ENCODE measurements at regions not wholly inside any gene's neighbourhood (a gene's known extent, or its start where the extent isn't known, plus 50 kb on each side); places are given as distances from the start of the nearest gene placed in this dataset.

DNA sequence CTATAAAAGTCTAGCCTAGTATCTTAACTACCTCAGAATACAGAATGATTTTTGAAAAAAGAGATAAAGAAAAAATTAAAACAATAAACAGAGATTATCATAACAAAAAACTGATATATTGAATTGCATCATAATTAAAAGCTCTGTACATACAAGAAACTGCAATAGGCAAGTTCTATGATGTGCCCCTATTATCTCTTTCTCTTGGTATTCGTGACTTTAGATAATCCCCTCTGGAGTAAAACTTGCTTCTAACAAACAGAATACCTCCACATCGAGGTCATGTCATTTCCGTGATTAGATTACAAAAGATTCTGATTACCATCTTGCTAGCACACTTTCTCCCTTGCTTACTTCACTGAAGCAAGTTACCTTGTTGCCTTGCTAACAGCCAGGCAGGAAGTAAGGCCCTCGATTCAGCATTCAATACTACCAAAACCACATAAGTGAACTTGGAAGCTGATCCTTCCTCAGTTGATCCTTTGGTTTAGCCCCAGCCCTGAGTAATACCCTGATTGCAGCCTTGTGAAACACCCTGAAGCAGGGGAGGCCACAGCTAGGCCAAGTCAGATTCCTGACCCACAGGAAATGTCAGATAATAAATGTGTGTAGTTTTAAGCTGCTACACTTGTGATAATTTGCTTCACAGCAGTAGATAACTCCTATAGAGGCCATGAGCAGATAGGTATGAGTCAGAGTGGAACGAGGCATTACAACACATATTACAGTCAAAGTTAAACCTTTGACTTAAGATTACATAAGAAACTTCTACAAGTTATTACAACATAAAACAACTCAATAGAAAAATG is 53.7 kb upstream of the TMX4 start:
- no peak for DNase-seq (ENCODE audit: low spot score)

DNA sequence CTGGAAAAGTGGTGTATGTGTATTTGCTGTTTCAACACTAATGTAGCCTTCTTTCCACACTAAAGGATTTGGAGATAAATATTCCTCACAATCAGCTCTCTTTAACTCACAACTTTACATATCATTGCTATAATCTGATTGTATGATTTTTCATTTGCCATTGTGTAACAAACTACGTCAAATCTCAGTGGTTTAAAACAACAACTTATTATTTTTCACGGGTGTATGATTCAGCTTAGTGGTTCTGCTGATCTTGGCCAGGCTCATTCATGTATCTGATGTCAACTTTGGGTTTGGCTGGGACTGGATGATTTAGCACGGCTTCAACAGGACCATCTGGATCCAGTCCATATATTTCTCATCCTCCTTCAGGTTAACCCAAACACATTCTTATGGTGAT is 55.4 kb upstream of the TMX4 start:
- no peak for DNase-seq (ENCODE audit: low spot score)

DNA sequence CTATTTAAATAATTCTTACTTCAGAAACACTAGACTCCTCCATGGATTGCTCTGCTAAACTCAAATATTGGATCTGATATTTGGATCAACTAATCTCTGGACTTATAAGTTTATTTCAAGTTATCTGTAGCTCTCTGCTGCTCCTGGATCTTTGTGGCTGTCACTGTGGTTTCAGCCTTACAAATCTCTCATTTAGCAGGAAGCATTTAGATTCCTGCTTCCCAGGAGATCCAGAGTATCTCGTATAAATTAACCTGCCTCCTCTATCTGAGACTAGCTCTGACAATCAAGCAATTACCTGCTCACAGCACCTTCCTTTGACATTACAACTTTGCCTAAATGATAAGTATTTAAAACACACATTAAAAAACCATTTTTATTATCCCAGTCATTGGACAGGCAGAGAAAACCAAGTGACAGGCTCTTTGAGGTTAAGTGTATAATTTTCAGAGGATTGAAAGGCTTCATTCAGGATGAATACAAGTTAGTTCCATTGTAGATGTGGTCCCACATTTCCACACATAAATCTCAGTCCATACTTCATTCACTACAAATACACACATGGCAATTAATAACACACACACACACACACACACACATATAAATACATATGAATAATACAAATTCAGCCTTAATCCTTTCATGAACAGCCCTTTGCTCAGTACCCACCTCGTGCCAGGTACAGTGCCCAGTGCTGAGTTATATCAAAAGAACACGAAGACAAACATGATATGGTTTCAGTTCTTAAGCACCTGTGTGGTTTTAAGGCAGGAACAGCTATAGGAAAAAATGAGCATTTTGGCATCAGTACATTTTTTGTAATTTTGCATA is 55.5 kb upstream of the PLCB1 start:
- no peak for DNase-seq (ENCODE audit: low spot score)

DNA sequence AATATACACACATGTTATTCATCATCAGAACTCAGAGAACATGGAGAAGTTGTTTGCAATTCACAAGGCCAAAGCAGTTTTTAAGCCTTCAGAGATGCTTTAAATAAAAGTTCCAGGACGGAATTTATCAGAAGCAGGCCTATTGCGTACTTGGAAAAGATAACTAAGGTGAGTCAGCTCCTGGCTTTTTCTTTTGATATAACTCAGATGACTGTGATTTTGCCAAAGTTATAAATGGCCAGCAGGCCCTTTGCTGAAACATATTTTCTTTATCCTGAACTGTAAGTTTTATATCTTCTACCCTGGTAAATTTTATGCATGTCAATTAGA is 55.0 kb upstream of the PLCB1 start:
- DNase-seq (ENCODE audit: low spot score) = no peak

DNA sequence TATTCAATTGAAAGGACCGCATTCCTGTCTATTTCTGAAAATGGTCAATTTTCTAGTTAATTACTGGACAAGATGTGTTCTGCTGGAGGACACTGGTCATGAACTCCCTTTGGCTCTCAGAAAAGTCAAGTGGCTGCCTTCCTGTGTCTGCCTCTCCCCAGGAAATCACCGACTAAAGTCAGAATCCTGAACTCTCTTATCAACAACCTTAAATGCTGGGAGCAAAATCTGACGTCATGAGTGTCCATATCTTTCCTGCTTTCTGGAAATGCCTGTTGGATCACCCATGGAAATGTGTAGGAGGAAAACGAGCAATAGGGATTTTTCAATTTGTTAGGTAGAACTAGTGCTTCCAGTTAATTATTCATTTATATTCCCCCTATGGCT is 53.5 kb upstream of the PLCB1 start:
- no peak for DNase-seq (ENCODE audit: low spot score)

DNA sequence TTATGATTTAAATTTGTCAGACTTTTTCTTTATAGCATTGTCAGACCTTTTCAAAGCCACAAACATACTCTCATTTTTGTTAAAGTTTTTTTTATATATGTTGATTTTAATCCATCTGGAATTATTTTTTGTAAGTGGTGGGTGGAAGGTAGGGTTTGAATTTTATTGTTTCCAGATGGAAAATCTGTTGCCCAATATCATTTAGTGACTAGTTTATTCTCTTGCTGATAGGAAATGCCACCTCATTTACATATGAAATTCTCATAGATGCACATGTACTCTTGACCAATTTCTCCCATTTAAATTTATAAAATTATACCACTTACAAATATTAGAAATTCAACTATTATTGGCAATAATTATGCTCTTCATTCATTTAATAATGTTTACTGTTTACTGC is 52.1 kb upstream of the PLCB1 start:
- DNase-seq (ENCODE audit: low spot score) = no peak

DNA sequence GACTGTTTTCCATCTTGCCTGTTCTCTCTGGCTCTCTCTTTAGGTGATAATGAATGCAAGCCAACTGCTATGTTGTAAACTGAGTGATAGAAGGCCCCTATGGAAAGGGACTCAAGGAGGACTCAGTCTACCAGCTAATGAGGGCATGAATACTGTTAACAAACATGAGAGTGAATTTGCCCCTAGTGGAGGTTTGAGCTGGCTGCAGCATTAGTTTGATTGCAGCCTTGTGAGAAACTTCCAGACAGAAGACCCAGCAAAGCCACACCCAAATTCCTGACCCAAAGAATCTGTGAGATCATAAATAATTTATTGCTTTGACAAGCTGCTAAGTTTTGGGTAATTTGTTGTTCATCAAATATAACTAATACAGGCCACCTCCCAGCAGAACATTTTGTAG is 50.0 kb upstream of the PLCB1 start:
- DNase-seq (ENCODE audit: low spot score) = peak; percentile 6

Measured in COLO829 (cell line).